ENCODE measurements at regions not wholly inside any gene's neighbourhood (a gene's known extent, or its start where the extent isn't known, plus 50 kb on each side); places are given as distances from the start of the nearest gene placed in this dataset.

- no peak overlapping the region for H3K4me3 ChIP-seq (ENCODE audit: low read length)
- H3K9ac ChIP-seq (ENCODE audit: low read length) = no peak overlapping the region
- no peaks in the 10 kb centered on the region for H3K4me1 ChIP-seq (ENCODE audit: control insufficient read depth, insufficient read depth, low read length)
- no peak overlapping the region for H3K27ac ChIP-seq (ENCODE audit: low read depth, low read length)
- no peaks in the 10 kb centered on the region for H3K27me3 ChIP-seq (ENCODE audit: control insufficient read depth, insufficient read depth, low read length)
- H3K36me3 ChIP-seq (ENCODE audit: control insufficient read depth, insufficient read depth, low read length) = no peaks in the 10 kb centered on the region
These were observed 1209.6 kb upstream of the ZEB2 start for GRCh38 chr2:145729481-145729880.

GRCh38 chr2:145728511-145728910, 1208.6 kb upstream of the ZEB2 start:
- Histone ChIP-seq H3K9ac (ENCODE audit: low read length) (no peak overlapping the region), H3K36me3 (ENCODE audit: control insufficient read depth, insufficient read depth, low read length) (no peaks in the 10 kb centered on the region), H3K27ac (ENCODE audit: low read depth, low read length) (no peak overlapping the region), H3K4me3 (ENCODE audit: low read length) (no peak overlapping the region), H3K27me3 (ENCODE audit: control insufficient read depth, insufficient read depth, low read length) (no peaks in the 10 kb centered on the region), H3K4me1 (ENCODE audit: control insufficient read depth, insufficient read depth, low read length) (no peaks in the 10 kb centered on the region)

DNA sequence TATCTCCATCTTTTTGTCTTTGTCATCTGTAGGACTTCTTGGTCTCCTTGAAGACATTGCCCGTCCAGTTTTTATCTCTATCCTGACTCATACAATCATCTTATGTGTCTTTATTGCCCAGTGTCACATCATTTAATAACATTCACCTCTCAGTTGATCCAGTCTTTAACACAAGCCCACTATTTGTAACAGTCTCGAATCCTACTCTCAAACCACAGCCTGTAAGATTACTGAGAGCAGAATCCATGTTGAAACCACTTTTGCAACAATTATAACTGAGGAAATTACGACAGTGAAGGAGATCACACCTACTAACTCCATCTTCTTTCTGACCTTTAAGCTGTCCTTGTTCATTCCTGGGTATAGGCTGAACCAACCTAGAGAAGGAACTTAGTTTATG, 1206.0 kb upstream of the ZEB2 start:
- H3K36me3 ChIP-seq (ENCODE audit: control insufficient read depth, insufficient read depth, low read length) = no peaks in the 10 kb centered on the region
- H3K9ac ChIP-seq (ENCODE audit: low read length) = no peak overlapping the region
- no peak overlapping the region for H3K27ac ChIP-seq (ENCODE audit: low read depth, low read length)
- H3K27me3 ChIP-seq (ENCODE audit: control insufficient read depth, insufficient read depth, low read length) = no peaks in the 10 kb centered on the region
- no peaks in the 10 kb centered on the region for H3K4me1 ChIP-seq (ENCODE audit: control insufficient read depth, insufficient read depth, low read length)
- H3K4me3 ChIP-seq (ENCODE audit: low read length) = no peak overlapping the region

- no peaks in the 10 kb centered on the region for H3K36me3 ChIP-seq (ENCODE audit: control insufficient read depth, insufficient read depth, low read length)
- no peak overlapping the region for H3K4me3 ChIP-seq (ENCODE audit: low read length)
- H3K27me3 ChIP-seq (ENCODE audit: control insufficient read depth, insufficient read depth, low read length) = no peaks in the 10 kb centered on the region
- no peak overlapping the region for H3K9ac ChIP-seq (ENCODE audit: low read length)
- H3K4me1 ChIP-seq (ENCODE audit: control insufficient read depth, insufficient read depth, low read length) = no peaks in the 10 kb centered on the region
- no peak overlapping the region for H3K27ac ChIP-seq (ENCODE audit: low read depth, low read length)
These were observed 1204.5 kb upstream of the ZEB2 start for GRCh38 chr2:145724311-145724898.

DNA sequence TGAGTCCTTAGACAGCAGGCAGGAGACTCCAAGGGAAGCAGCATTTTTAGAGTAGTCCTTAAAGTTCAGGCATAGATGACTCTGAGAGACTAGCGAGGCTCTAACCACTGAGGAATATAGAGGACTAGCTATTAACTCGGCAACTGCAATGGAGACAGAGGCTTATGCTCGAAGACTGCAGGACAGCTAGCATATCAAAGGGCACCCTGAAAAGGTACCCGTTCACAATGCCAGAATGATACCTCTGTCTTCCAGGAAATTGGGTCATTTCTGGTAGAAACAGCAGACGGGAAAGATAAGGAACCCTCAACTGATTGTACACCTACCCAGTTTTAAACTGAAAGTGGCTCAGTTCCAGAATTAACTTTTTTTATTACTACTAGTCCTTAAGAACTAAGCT, 1204.0 kb upstream of the ZEB2 start:
- H3K27me3 ChIP-seq (ENCODE audit: control insufficient read depth, insufficient read depth, low read length) = no peaks in the 10 kb centered on the region
- no peaks in the 10 kb centered on the region for H3K36me3 ChIP-seq (ENCODE audit: control insufficient read depth, insufficient read depth, low read length)
- H3K27ac ChIP-seq (ENCODE audit: low read depth, low read length) = no peak overlapping the region
- H3K9ac ChIP-seq (ENCODE audit: low read length) = no peak overlapping the region
- no peak overlapping the region for H3K4me3 ChIP-seq (ENCODE audit: low read length)
- no peaks in the 10 kb centered on the region for H3K4me1 ChIP-seq (ENCODE audit: control insufficient read depth, insufficient read depth, low read length)

DNA sequence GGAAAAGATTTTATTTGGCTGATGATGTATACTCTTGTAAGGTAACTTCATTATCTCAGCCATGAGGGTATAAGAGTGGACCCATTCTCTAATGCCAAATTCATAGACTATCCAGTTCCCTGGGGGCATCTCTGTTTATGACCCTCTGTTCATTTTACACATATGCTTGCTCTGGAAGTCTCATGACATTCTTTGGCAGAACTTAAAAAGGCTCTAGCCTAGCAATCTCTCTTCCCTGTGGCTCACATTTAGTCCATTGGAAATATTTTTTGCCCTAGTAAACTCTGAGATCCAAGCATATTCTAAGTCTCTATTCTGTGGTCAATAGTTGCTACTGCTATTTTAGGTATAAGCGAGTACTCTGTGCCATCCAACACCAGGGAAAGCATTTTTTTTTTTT, 1201.8 kb upstream of the ZEB2 start:
- no peak overlapping the region for H3K27ac ChIP-seq (ENCODE audit: low read depth, low read length)
- H3K4me1 ChIP-seq (ENCODE audit: control insufficient read depth, insufficient read depth, low read length) = no peaks in the 10 kb centered on the region
- H3K9ac ChIP-seq (ENCODE audit: low read length) = no peak overlapping the region
- H3K36me3 ChIP-seq (ENCODE audit: control insufficient read depth, insufficient read depth, low read length) = no peaks in the 10 kb centered on the region
- no peak overlapping the region for H3K4me3 ChIP-seq (ENCODE audit: low read length)
- H3K27me3 ChIP-seq (ENCODE audit: control insufficient read depth, insufficient read depth, low read length) = no peaks in the 10 kb centered on the region

DNA sequence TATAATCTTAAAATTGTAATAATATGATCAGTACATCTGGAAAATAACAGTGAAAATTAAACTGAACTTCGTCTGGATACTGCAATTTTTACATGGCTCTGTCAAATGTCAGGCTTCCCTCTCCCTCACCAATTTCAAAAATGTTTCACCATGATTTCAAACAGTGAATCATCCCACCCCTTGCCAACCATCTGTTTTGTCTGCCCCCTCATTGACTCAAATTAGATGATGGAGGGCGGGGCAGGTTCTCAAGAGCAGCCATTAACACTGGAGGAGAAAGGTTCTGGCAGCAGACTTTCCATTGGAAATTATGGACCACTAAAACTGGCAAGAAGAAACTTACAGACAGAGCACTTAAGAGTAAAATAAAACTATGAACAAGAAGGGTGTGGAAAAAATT, 1195.7 kb upstream of the ZEB2 start:
- Histone ChIP-seq H3K9ac (ENCODE audit: low read length) (no peak overlapping the region), H3K4me1 (ENCODE audit: control insufficient read depth, insufficient read depth, low read length) (no peaks in the 10 kb centered on the region), H3K27me3 (ENCODE audit: control insufficient read depth, insufficient read depth, low read length) (no peaks in the 10 kb centered on the region), H3K27ac (ENCODE audit: low read depth, low read length) (no peak overlapping the region), H3K4me3 (ENCODE audit: low read length) (no peak overlapping the region), H3K36me3 (ENCODE audit: control insufficient read depth, insufficient read depth, low read length) (no peaks in the 10 kb centered on the region)

DNA sequence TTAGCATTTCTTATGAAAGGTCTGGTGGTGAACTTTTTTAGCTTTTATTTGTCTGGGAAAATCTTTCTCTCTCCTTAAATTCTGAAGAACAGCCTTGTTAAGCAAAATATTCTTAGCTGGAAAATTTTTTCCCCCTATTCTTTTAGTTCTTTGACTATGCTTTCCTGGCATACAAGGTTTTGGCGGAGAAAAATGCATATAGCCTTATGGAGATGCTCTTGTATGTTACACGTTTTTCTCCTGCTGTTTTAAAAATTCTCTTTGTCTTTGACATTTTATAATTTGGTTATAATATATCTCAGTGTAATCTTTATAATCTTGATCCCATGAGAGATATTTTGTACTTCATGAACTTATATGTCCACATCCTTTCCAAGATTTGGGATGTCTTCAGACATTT, 1190.4 kb upstream of the ZEB2 start:
- Histone ChIP-seq H3K4me1 (ENCODE audit: control insufficient read depth, insufficient read depth, low read length) (no peaks in the 10 kb centered on the region), H3K27ac (ENCODE audit: low read depth, low read length) (no peak overlapping the region), H3K27me3 (ENCODE audit: control insufficient read depth, insufficient read depth, low read length) (no peaks in the 10 kb centered on the region), H3K36me3 (ENCODE audit: control insufficient read depth, insufficient read depth, low read length) (no peaks in the 10 kb centered on the region), H3K9ac (ENCODE audit: low read length) (no peak overlapping the region), H3K4me3 (ENCODE audit: low read length) (no peak overlapping the region)

DNA sequence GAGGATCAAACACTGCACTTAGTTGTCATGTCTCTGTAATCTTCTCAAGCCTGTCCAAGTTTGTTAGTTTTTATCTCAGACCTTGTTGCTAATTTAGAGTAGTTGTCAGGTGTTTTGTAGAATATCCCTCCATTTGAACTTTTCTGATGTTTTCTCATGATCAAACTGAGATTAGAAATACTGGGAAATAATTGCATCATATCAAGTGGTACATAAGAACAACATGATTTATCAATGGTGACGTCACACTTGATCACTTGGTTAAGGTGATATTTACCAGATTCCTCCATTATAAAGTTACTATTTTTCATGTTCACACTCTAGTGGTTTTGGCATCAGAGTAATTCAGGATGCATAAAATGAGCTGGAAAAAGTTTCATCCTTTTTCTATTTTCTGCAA, 1182.4 kb upstream of the ZEB2 start:
- no peaks in the 10 kb centered on the region for H3K27me3 ChIP-seq (ENCODE audit: control insufficient read depth, insufficient read depth, low read length)
- H3K4me1 ChIP-seq (ENCODE audit: control insufficient read depth, insufficient read depth, low read length) = no peaks in the 10 kb centered on the region
- H3K9ac ChIP-seq (ENCODE audit: low read length) = no peak overlapping the region
- H3K36me3 ChIP-seq (ENCODE audit: control insufficient read depth, insufficient read depth, low read length) = no peaks in the 10 kb centered on the region
- H3K4me3 ChIP-seq (ENCODE audit: low read length) = no peak overlapping the region
- no peak overlapping the region for H3K27ac ChIP-seq (ENCODE audit: low read depth, low read length)

DNA sequence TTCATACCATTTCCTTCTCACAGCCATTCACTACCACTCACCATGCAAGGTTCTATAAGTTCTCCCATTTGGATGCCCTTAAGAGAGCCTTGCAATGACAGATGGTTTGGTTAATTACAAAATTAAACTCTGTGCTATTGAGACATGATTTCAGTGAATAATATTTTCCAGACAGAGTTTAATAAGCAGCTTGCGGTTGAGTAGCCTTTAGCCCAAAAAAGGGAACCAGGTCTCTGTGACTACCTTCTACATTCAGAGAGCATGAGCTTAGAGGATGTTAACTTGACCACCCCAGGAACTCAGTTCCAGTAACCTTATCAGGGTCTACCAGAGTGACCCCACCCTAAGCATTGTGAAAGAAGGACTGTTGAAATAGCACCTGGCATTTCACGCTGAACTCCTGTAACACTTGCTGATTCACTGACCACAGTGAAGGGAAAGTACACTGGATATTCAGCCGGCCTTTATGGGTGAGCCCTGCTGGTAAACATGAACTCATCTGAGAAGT, 1173.1 kb upstream of the ZEB2 start:
- Histone ChIP-seq H3K27ac (ENCODE audit: low read depth, low read length) (no peak overlapping the region), H3K9ac (ENCODE audit: low read length) (no peak overlapping the region), H3K27me3 (ENCODE audit: control insufficient read depth, insufficient read depth, low read length) (no peaks in the 10 kb centered on the region)

GRCh38 chr2:145691659-145692058, 1171.7 kb upstream of the ZEB2 start:
- Histone ChIP-seq H3K9ac (ENCODE audit: low read length) (no peak overlapping the region), H3K27me3 (ENCODE audit: control insufficient read depth, insufficient read depth, low read length) (no peaks in the 10 kb centered on the region), H3K4me3 (ENCODE audit: low read length) (no peak overlapping the region), H3K36me3 (ENCODE audit: control insufficient read depth, insufficient read depth, low read length) (no peaks in the 10 kb centered on the region), H3K4me1 (ENCODE audit: control insufficient read depth, insufficient read depth, low read length) (no peaks in the 10 kb centered on the region), H3K27ac (ENCODE audit: low read depth, low read length) (no peak overlapping the region)

More for the DNA sequence above, 1173.1 kb upstream of the ZEB2 start:
- Histone ChIP-seq H3K36me3 (ENCODE audit: control insufficient read depth, insufficient read depth, low read length) (no peaks in the 10 kb centered on the region), H3K4me1 (ENCODE audit: control insufficient read depth, insufficient read depth, low read length) (no peaks in the 10 kb centered on the region), H3K4me3 (ENCODE audit: low read length) (no peak overlapping the region)

- Histone ChIP-seq H3K27ac (ENCODE audit: low read depth, low read length) (no peak overlapping the region), H3K4me1 (ENCODE audit: control insufficient read depth, insufficient read depth, low read length) (no peaks in the 10 kb centered on the region), H3K36me3 (ENCODE audit: control insufficient read depth, insufficient read depth, low read length) (no peaks in the 10 kb centered on the region), H3K4me3 (ENCODE audit: low read length) (no peak overlapping the region), H3K9ac (ENCODE audit: low read length) (no peak overlapping the region), H3K27me3 (ENCODE audit: control insufficient read depth, insufficient read depth, low read length) (no peaks in the 10 kb centered on the region)
These were observed 1170.4 kb upstream of the ZEB2 start for GRCh38 chr2:145690183-145690778.

DNA sequence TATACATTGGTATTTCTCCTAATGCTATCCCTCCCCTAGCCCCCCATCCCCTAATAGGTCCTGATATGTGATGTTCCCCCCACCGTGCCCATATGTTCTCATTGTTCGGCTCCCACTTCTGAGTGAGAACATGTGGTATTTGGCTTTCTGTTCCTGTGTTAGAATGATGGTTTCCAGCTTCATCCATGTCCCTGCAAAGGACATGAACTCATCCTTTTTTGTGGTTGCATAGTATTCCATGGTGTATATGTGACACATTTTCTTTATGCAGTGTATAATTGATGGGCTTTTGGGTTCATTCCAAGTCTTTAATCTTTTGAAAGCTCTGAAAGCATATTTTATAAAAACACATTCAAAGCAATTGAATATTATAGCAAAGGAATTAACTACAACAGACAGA, 1169.4 kb upstream of the ZEB2 start:
- Histone ChIP-seq H3K9ac (ENCODE audit: low read length) (no peak overlapping the region), H3K4me3 (ENCODE audit: low read length) (no peak overlapping the region), H3K36me3 (ENCODE audit: control insufficient read depth, insufficient read depth, low read length) (no peaks in the 10 kb centered on the region), H3K27ac (ENCODE audit: low read depth, low read length) (no peak overlapping the region), H3K27me3 (ENCODE audit: control insufficient read depth, insufficient read depth, low read length) (no peaks in the 10 kb centered on the region), H3K4me1 (ENCODE audit: control insufficient read depth, insufficient read depth, low read length) (no peaks in the 10 kb centered on the region)

Measured in rectal smooth muscle tissue (tissue), 1 donor.